Right lobe of liver (tissue), 4 donors: ENCODE measurements at regions not wholly inside any gene's neighbourhood (a gene's known extent, or its start where the extent isn't known, plus 50 kb on each side); places are given as distances from the start of the nearest gene placed in this dataset.

Experiments used
- POLR2A ChIP-seq: fragments of 450-650 bp; IDR thresholded peaks from one replicate; pipeline ENCODE4 v1.6.1; 2017; ENCODE audit warnings: antibody characterized with exemption, mild to moderate bottlenecking
- TF ChIP-seq, protein P1 (sequence below), 4 donors: fragments of 200-600 bp in 3 of 4; fragments of 450-650 bp in 1 of 4; IDR thresholded peaks; one replicate each; pipeline versions ENCODE4 v1.5.1 to v1.8.0; 2016 to 2022; ENCODE audit warnings: antibody characterized with exemption in 4 of 4, mild to moderate bottlenecking in 2 of 4
- donor health status: DM: no; HTN: no; CAD: no.
- donor health status: DM: no; HTN: no; CAD: no.
- donor health status: DM: no; HTN: yes; CAD: no.

DNA sequence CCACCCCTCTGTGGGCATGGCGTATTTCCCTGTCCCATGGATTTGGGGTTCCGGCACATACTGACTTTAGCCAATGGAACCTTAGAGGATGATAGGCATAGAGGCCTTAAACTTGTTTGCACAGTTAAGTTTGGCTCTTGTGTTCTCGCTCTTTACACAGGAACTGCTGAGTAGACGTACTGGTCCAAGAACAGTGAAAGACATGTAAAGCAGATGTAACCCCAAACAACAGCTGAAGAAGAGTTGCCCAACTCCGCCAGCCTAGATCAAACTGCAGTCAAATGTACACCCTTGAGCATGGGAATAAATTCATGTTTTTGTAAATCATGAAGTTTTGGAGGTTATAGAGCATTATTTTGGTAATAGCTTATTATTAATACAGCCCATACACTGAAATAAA lies 260.0 kb upstream of the NREP start:
- TF ChIP-seq, protein P1, sequence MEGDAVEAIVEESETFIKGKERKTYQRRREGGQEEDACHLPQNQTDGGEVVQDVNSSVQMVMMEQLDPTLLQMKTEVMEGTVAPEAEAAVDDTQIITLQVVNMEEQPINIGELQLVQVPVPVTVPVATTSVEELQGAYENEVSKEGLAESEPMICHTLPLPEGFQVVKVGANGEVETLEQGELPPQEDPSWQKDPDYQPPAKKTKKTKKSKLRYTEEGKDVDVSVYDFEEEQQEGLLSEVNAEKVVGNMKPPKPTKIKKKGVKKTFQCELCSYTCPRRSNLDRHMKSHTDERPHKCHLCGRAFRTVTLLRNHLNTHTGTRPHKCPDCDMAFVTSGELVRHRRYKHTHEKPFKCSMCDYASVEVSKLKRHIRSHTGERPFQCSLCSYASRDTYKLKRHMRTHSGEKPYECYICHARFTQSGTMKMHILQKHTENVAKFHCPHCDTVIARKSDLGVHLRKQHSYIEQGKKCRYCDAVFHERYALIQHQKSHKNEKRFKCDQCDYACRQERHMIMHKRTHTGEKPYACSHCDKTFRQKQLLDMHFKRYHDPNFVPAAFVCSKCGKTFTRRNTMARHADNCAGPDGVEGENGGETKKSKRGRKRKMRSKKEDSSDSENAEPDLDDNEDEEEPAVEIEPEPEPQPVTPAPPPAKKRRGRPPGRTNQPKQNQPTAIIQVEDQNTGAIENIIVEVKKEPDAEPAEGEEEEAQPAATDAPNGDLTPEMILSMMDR (IDR thresholded peaks at IDR 0.05): no peak
- TF ChIP-seq POLR2A: no peak
